RPMI8226 (cell line): ENCODE measurements at regions not wholly inside any gene's neighbourhood (a gene's known extent, or its start where the extent isn't known, plus 50 kb on each side); places are given as distances from the start of the nearest gene placed in this dataset.
A peak's percentile ranks its signal among the peaks of the same experiment; 100 is the strongest.
"Not testable (repeated sequence)": the region's sequence is repeated elsewhere in the genome, so short reads cannot be mapped to it uniquely, and the experiment has no call there.

Experiments
- DNase-seq: peaks from one replicate; pipeline ENCODE4 v3.0.0-alpha.2; 2015

- not testable (repeated sequence) for DNase-seq
Measured at GRCh38 chr1:196366-196765, 255.1 kb downstream of the OR4F29 start.

DNA sequence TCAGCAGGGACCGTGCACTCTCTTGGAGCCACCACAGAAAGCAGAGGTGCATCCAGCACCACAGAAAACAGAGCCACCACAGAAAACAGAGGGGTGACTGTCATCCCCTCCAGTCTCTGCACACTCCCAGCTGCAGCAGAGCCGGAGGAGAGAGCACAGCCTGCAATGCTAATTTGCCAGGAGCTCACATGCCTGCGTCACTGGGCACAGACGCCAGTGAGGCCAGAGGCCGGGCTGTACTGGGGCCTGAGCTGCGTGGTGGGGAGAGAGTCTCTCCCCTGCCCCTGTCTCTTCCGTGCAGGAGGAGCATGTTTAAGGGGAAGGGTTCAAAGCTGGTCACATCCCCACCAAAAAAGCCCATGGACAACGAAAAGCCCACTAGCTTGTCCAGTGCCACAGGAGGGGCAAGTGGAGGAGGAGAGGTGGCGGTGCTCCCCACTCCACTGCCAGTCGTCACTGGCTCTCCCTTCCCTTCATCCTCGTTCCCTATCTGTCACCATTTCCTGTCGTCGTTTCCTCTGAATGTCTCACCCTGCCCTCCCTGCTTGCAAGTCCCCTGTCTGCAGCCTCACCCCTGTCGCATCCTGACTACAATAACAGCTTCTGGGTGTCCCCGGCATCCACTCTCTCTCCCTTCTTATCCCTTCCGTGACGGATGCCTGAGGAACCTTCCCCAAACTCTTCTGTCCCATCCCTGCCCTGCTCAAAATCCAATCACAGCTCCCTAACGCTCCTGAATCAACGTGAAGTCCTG is 260.0 kb downstream of the OR4F29 start:
- DNase-seq: not testable (repeated sequence)

DNA sequence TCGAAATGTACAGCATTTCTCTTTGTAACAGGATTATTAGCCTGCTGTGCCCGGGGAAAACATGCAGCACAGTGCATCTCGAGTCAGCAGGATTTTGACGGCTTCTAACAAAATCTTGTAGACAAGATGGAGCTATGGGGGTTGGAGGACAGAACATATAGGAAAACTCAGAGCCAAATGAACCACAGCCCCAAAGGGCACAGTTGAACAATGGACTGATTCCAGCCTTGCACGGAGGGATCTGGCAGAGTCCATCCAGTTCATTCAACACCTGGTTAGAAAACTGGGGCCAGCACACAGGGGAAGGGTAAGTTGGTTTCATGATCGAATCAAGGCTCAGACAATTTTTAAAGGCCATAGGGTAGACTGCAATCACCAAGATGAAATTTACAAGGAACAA is 260.8 kb downstream of the OR4F29 start:
- not testable (repeated sequence) for DNase-seq

GRCh38 chr1:189915-190314 is 261.6 kb downstream of the OR4F29 start:
- DNase-seq: not testable (repeated sequence)

DNA sequence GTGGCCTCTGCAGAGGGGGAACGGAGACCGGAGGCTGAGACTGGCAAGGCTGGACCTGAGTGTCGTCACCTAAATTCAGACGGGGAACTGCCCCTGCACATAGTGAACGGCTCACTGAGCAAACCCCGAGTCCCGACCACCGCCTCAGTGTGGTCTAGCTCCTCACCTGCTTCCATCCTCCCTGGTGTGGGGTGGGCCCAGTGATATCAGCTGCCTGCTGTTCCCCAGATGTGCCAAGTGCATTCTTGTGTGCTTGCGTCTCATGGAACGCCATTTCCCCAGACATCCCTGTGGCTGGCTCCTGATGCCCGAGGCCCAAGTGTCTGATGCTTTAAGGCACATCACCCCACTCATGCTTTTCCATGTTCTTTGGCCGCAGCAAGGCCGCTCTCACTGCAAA is 262.2 kb downstream of the OR4F29 start:
- not testable (repeated sequence) for DNase-seq

DNA sequence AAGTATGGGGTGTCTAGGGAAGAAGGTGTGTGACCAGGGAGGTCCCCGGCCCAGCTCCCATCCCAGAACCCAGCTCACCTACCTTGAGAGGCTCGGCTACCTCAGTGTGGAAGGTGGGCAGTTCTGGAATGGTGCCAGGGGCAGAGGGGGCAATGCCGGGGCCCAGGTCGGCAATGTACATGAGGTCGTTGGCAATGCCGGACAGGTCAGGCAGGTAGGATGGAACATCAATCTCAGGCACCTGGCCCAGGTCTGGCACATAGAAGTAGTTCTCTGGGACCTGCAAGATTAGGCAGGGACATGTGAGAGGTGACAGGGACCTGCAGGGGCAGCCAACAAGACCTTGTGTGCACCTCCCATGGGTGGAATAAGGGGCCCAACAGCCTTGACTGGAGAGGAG is 264.2 kb downstream of the OR4F29 start:
- not testable (repeated sequence) for DNase-seq

GRCh38 chr1:186691-187131 is 264.8 kb downstream of the OR4F29 start:
- peak; percentile 1 for DNase-seq

DNA sequence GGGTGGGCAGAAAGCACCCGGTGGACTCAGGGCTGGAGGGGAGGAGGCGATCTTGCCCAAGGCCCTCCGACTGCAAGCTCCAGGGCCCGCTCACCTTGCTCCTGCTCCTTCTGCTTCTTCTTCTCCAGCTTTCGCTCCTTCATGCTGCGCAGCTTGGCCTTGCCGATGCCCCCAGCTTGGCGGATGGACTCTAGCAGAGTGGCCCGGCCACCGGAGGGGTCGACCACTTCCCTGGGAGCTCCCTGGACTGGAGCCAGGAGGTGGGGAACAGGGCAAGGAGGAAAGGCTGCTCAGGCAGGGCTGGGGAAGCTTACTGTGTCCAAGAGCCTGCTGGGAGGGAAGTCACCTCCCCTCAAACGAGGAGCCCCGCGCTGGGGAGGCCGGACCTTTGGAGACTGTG is 265.3 kb downstream of the OR4F29 start:
- DNase-seq: not testable (repeated sequence)

DNA sequence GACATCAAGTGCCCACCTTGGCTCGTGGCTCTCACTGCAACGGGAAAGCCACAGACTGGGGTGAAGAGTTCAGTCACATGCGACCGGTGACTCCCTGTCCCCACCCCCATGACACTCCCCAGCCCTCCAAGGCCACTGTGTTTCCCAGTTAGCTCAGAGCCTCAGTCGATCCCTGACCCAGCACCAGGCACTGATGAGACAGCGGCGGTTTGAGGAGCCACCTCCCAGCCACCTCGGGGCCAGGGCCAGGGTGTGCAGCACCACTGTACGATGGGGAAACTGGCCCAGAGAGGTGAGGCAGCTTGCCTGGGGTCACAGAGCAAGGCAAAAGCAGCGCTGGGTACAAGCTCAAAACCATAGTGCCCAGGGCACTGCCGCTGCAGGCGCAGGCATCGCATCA is 266.0 kb downstream of the OR4F29 start:
- DNase-seq: not testable (repeated sequence)

DNA sequence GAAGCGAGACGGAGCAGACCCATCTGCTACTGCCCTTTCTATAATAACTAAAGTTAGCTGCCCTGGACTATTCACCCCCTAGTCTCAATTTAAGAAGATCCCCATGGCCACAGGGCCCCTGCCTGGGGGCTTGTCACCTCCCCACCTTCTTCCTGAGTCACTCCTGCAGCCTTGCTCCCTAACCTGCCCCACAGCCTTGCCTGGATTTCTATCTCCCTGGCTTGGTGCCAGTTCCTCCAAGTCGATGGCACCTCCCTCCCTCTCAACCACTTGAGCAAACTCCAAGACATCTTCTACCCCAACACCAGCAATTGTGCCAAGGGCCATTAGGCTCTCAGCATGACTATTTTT is 267.2 kb downstream of the OR4F29 start:
- DNase-seq: not testable (repeated sequence)

DNA sequence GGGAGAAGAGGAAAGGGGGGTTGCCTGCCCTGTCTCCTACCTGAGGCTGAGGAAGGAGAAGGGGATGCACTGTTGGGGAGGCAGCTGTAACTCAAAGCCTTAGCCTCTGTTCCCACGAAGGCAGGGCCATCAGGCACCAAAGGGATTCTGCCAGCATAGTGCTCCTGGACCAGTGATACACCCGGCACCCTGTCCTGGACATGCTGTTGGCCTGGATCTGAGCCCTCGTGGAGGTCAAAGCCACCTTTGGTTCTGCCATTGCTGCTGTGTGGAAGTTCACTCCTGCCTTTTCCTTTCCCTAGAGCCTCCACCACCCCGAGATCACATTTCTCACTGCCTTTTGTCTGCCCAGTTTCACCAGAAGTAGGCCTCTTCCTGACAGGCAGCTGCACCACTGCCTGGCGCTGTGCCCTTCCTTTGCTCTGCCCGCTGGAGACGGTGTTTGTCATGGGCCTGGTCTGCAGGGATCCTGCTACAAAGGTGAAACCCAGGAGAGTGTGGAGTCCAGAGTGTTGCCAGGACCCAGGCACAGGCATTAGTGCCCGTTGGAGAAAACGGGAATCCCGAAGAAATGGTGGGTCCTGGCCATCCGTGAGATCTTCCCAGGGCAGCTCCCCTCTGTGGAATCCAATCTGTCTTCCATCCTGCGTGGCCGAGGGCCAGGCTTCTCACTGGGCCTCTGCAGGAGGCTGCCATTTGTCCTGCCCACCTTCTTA is 267.7 kb downstream of the OR4F29 start:
- not testable (repeated sequence) for DNase-seq

- not testable (repeated sequence) for DNase-seq
Measured at GRCh38 chr1:183081-183480, 268.4 kb downstream of the OR4F29 start.

DNA sequence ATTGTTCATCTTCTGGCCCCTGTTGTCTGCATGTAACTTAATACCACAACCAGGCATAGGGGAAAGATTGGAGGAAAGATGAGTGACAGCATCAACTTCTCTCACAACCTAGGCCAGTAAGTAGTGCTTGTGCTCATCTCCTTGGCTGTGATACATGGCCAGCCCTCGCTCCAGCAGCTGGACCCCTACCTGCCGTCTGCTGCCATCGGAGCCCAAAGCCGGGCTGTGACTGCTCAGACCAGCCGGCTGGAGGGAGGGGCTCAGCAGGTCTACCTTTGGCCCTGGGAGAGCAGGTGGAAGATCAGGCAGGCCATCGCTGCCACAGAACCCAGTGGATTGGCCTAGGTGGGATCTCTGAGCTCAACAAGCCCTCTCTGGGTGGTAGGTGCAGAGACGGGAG is 268.8 kb downstream of the OR4F29 start:
- not testable (repeated sequence) for DNase-seq

GRCh38 chr1:181247-182216 is 269.9 kb downstream of the OR4F29 start:
- DNase-seq: peak; percentile 77

- peak; percentile 18 for DNase-seq
Measured at GRCh38 chr1:180749-181205, 270.7 kb downstream of the OR4F29 start.

GRCh38 chr1:138842-139241 is 312.6 kb downstream of the OR4F29 start:
- not testable (repeated sequence) for DNase-seq

GRCh38 chr1:137664-138063 is 313.8 kb downstream of the OR4F29 start:
- DNase-seq: not testable (repeated sequence)

GRCh38 chr1:136344-136932 is 315.0 kb downstream of the OR4F29 start:
- not testable (repeated sequence) for DNase-seq

DNA sequence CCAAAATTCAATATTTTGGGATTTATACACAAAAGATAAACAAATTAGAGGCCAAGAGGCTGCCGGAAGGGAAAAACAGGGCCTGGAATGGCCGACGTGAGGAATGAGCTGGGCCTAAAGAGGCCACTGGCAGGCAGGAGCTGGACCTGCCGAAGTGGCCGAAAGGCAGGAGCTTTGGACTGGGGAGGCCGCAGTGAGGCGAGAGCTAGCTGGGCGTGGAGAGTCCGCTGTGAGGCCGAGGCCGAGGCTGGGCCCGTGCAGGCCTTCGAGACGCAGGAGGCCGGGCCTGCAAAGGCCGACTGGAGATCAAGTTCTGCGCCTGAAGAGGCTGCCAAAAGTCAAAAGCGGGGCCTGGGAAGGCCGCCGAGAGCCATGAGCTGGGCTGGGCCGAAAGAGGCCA is 316.5 kb downstream of the OR4F29 start:
- DNase-seq: not testable (repeated sequence)

GRCh38 chr1:118440-118839 is 333.0 kb downstream of the OR4F29 start:
- DNase-seq: not testable (repeated sequence)

DNA sequence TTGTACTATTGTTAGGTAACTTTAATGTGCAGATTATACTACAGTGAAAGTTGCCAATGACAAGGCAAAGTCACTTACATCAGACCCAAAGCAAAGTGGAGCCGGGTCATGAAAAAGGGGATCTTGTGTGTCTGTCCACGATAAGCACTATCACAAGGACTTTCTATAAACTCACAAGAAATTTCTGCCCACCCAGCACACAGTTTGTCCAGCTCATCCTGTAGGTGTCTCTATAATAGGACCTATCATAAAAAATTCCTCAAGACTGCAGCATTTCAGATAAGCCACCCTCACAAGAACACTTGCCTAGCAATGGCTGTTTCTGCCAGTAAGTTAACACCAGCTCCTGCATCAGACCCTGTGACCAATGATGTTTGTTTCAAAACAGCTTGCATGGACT is 335.9 kb downstream of the OR4F29 start:
- not testable (repeated sequence) for DNase-seq

DNA sequence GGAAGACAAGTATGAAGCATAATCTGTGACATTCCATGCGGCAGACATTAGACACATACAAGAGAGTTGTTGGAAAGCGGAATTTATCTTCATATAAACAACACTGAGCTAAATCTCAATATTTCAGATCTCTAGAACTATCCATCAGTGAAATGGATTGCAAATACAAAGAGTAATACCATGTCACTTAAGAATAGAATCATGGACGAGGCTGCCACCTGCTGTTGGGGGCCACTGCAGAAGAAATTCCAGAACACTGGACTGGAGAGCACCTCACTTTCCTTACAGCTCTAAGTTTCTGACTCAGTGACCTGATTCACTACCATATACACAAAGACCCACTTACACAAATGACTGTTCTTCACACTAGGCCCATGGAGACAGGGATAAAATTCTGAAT is 346.7 kb downstream of the OR4F29 start:
- DNase-seq: not testable (repeated sequence)
